SK-N-SH (cell line): ENCODE measurements at regions not wholly inside any gene's neighbourhood (a gene's known extent, or its start where the extent isn't known, plus 50 kb on each side); places are given as distances from the start of the nearest gene placed in this dataset.

Experiments used
- CTCF ChIA-PET: fragments of 300-600, 350-600 bp; formaldehyde crosslinking; extraction: SDS; loops from one replicate; lab custom pipeline; 2021; lab: Yijun Ruan, JAX
- POLR2A ChIA-PET: fragments of 350-600 bp; sonication (Branson Sonifier 250); formaldehyde crosslinking; extraction: SDS; loops from one replicate; lab custom pipeline; 2020; ENCODE audit warnings: antibody characterized with exemption, inconsistent platforms; lab: Yijun Ruan, JAX
- DNase-seq: peaks from one replicate; pipeline ENCODE4 v3.0.0; 2012
- H2AFZ ChIP-seq: fragments of 200-600 bp; sonication (generic); 2 replicates; pipeline ENCODE4 v1.8.1; 2016; ENCODE audit warnings: antibody characterized with exemption, mild to moderate bottlenecking, low read depth
- H3F3A ChIP-seq: fragments of 200-600 bp; sonication (generic); replicated peaks from 2 replicates; pipeline ENCODE3; 2016; ENCODE audit warnings: antibody characterized with exemption, mild to moderate bottlenecking; ENCODE audit not compliant: insufficient read depth
- H3K27ac ChIP-seq, 2 experiments: fragments of 200-500 bp in 1 of 2; fragments of 200-600 bp in 1 of 2; sonication (Bioruptor generic) in 1 of 2; sonication (generic), shearing (Covaris generic) in 1 of 2; 2 replicates each; pipeline versions ENCODE4 v1.5.1 to v1.6.1; 2014 to 2016; ENCODE audit warnings: low read depth in 2 of 2, inconsistent platforms in 1 of 2, low read length in 1 of 2, mild to moderate bottlenecking in 1 of 2, mixed read lengths in 1 of 2
- H3K27me3 ChIP-seq: fragments of 200-600 bp; sonication (generic), shearing (Covaris generic); 2 replicates; pipeline ENCODE4 v1.6.1; 2016; ENCODE audit warnings: mixed run types; ENCODE audit not compliant: insufficient read depth
- H3K36me3 ChIP-seq, 2 experiments: fragments of 200-500 bp in 1 of 2; fragments of 200-600 bp in 1 of 2; sonication (Bioruptor generic) in 1 of 2; sonication (generic) in 1 of 2; replicated peaks in 1 of 2; 2 replicates each; pipeline versions ENCODE3 to v1.5.1; 2014 to 2016; ENCODE audit warnings: low read length in 1 of 2, mild to moderate bottlenecking in 1 of 2; ENCODE audit not compliant: insufficient read depth in 2 of 2, control insufficient read depth in 1 of 2
- H3K4me1 ChIP-seq, 2 experiments: fragments of 200-500 bp in 1 of 2; fragments of 200-600 bp in 1 of 2; sonication (Bioruptor generic) in 1 of 2; sonication (generic), shearing (Covaris generic) in 1 of 2; 2 replicates each; pipeline versions ENCODE4 v1.5.1 to v1.6.1; 2014 to 2016; ENCODE audit warnings: low read depth in 1 of 2, low read length in 1 of 2, mixed run types in 1 of 2; ENCODE audit not compliant: insufficient read depth in 2 of 2, control insufficient read depth in 1 of 2
- H3K4me2 ChIP-seq: fragments of 200-600 bp; sonication (generic), shearing (Covaris generic); 2 replicates; pipeline ENCODE4 v1.6.1; 2017; ENCODE audit warnings: mixed run types
- H3K4me3 ChIP-seq, 2 experiments: fragments of 200-500 bp in 1 of 2; fragments of 200-600 bp in 1 of 2; sonication (Bioruptor generic) in 1 of 2; sonication (generic), shearing (Covaris generic) in 1 of 2; 2 replicates each; pipeline versions ENCODE4 v1.5.1 to v1.8.1; 2014 to 2016; ENCODE audit warnings: low read depth in 2 of 2, inconsistent platforms in 1 of 2, low read length in 1 of 2, mild to moderate bottlenecking in 1 of 2, mixed read lengths in 1 of 2, moderate library complexity in 1 of 2
- H3K79me2 ChIP-seq: fragments of 200-600 bp; sonication (generic); 2 replicates; pipeline ENCODE4 v1.8.1; 2017; ENCODE audit warnings: mild to moderate bottlenecking; ENCODE audit not compliant: insufficient read depth
- H3K9ac ChIP-seq: fragments of 200-600 bp; sonication (generic); 2 replicates; pipeline ENCODE4 v1.6.1; 2017; ENCODE audit warnings: mixed run types
- H3K9me2 ChIP-seq: fragments of 200-600 bp; sonication (generic); 2 replicates; pipeline ENCODE4 v1.6.1; 2017; ENCODE audit warnings: mixed run types
- H3K9me3 ChIP-seq: fragments of 200-600 bp; sonication (generic); 2 replicates; pipeline ENCODE4 v1.6.1; 2017; ENCODE audit warnings: mixed run types, mild to moderate bottlenecking, moderate library complexity
- H4K20me1 ChIP-seq: fragments of 200-600 bp; sonication (generic); 2 replicates; pipeline ENCODE4 v1.6.1; 2017; ENCODE audit warnings: mild to moderate bottlenecking, mixed run types; ENCODE audit not compliant: insufficient read depth
- CTCF ChIP-seq: fragments of 200-600 bp; sonication (generic); IDR thresholded peaks from 2 replicates; pipeline ENCODE4 v1.6.1; 2017; ENCODE audit warnings: antibody characterized with exemption, mild to moderate bottlenecking, moderate library complexity
- EP300 ChIP-seq, 2 experiments: IDR thresholded peaks; 2 replicates each; pipeline versions ENCODE4 v1.4.0 to v1.6.1; 2012; ENCODE audit warnings: borderline replicate concordance in 1 of 2, low read depth in 1 of 2, low read length in 1 of 2
- FOXM1 ChIP-seq: IDR thresholded peaks from 2 replicates; pipeline ENCODE4 v1.4.0; 2012; ENCODE audit warnings: low read depth, mild to moderate bottlenecking
- GATA2 ChIP-seq: sonication (generic); formaldehyde crosslinking; IDR thresholded peaks from 2 replicates; pipeline ENCODE4 v1.5.0; 2020; ENCODE audit warnings: mild to moderate bottlenecking, missing genetic modification reagents
- MEF2A ChIP-seq: IDR thresholded peaks from 2 replicates; pipeline ENCODE4 v1.4.0; 2012; ENCODE audit warnings: low read depth, borderline replicate concordance
- MXI1 ChIP-seq: IDR thresholded peaks from 2 replicates; pipeline ENCODE4 v1.6.1; 2012; ENCODE audit warnings: mild to moderate bottlenecking, low read depth, low read length, improper control_type of control experiment
- NFIC ChIP-seq: IDR thresholded peaks from 2 replicates; pipeline ENCODE4 v1.4.0; 2012; ENCODE audit warnings: borderline replicate concordance
- PBX3 ChIP-seq: IDR thresholded peaks from 2 replicates; pipeline ENCODE4; 2012
- TCF12 ChIP-seq: IDR thresholded peaks from 2 replicates; pipeline ENCODE4 v1.4.0; 2012
- TEAD4 ChIP-seq: IDR thresholded peaks from 2 replicates; pipeline ENCODE4 v1.4.0; 2012; ENCODE audit warnings: mild to moderate bottlenecking, borderline replicate concordance; ENCODE audit not compliant: insufficient read depth
- USF1 ChIP-seq: IDR thresholded peaks from 2 replicates; pipeline ENCODE4 v1.4.0; 2012; ENCODE audit warnings: low read depth, borderline replicate concordance
- USF2 ChIP-seq: fragments of 150-350 bp; IDR thresholded peaks from 2 replicates; pipeline ENCODE4 v1.6.1; 2017; ENCODE audit warnings: antibody characterized with exemption, low read length, low read depth, borderline replicate concordance
- ZBTB33 ChIP-seq: IDR thresholded peaks from 2 replicates; pipeline ENCODE4 v1.4.0; 2012; ENCODE audit warnings: low read depth, borderline replicate concordance

- TF ChIP-seq EP300 (IDR thresholded peaks at IDR 0.05; ENCODE audit: borderline replicate concordance in 1 of 2, low read depth in 1 of 2, low read length in 1 of 2) (no peak), CTCF (no peak), FOXM1 (no peak)
- TF ChIP-seq, all 33 proteins: peak for 0
Observed at GRCh38 chr7:85456254-85456653, 269.4 kb upstream of the SEMA3D start (continued).

GRCh38 chr7:85454904-85455303 lies 268.0 kb upstream of the SEMA3D start:
- Histone ChIP-seq H4K20me1 (no peaks in the 10 kb centered on the region), H3F3A (peaks cover 4% of the 10 kb centered on the region), H3K4me3 (no peak overlapping the region), H3K27me3 (no peaks in the 10 kb centered on the region), H3K36me3 (no peaks in the 10 kb centered on the region), H3K9me2 (no peaks in the 10 kb centered on the region), H3K79me2 (no peaks in the 10 kb centered on the region), H3K4me2 (no peak overlapping the region), H3K9ac (no peak overlapping the region), H2AFZ (no peak overlapping the region), H3K9me3 (no peaks in the 10 kb centered on the region), H3K27ac (no peak overlapping the region), H3K4me1 (peaks cover 0 to 2% of the 10 kb centered on the region in 2 experiments; a peak in 1 of 4 replicates)
- no peak for DNase-seq
- no peak for TF ChIP-seq MEF2A
- no peak for TF ChIP-seq USF2
- TF ChIP-seq MXI1: no peak
- TF ChIP-seq USF1: no peak
- peak; percentile 33; the same call in 1 of the 2 replicates for TF ChIP-seq TCF12
- TF ChIP-seq NFIC: peak; percentile 74; the same call in 1 of the 2 replicates
- peak; percentile 38; the same call in 1 of the 2 replicates for TF ChIP-seq PBX3
- 0 out of 2 replicates have a peak, but pooled peaks have one; percentile 13 for TF ChIP-seq TEAD4
- no peak for TF ChIP-seq GATA2 (CRISPR knock-in tag)
- TF ChIP-seq ZBTB33: no peak
- TF ChIP-seq EP300 (IDR thresholded peaks at IDR 0.05; ENCODE audit: borderline replicate concordance in 1 of 2, low read depth in 1 of 2, low read length in 1 of 2): peak in 1 of 2 experiments; percentile 36; a peak in 1 of 4 replicates
- CTCF ChIA-PET: no interaction called here
- POLR2A ChIA-PET: no interaction called here
